GM23338 (cell line): ENCODE measurements at regions not wholly inside any gene's neighbourhood (a gene's known extent, or its start where the extent isn't known, plus 50 kb on each side); places are given as distances from the start of the nearest gene placed in this dataset.

ENCODE experiments used
- ATAC-seq: fragments of 200-7000 bp; cut with Tn5 transposase; 3 replicates; pipeline ENCODE4 v1.9.1; 2020
- DNase-seq: peaks from one replicate; pipeline ENCODE4 v3.0.0-alpha.2; 2015; ENCODE audit warnings: low spot score
- H2AFZ ChIP-seq: fragments of 200-600 bp; sonication (generic); 2 replicates; pipeline ENCODE4 v1.8.0; 2016; ENCODE audit warnings: antibody characterized with exemption, mild to moderate bottlenecking, moderate library complexity
- H3F3A ChIP-seq: fragments of 200-600 bp; sonication (generic); replicated peaks from 2 replicates; pipeline ENCODE4 v1.8.0; 2017; ENCODE audit warnings: antibody characterized with exemption, mixed run types, low read depth
- H3K27ac ChIP-seq: fragments of 200-600 bp; sonication (generic); 2 replicates; pipeline ENCODE4 v1.6.1; 2016; ENCODE audit warnings: low read depth
- H3K27me3 ChIP-seq: fragments of 200-600 bp; sonication (generic); 2 replicates; pipeline ENCODE4 v1.8.0; 2016; ENCODE audit warnings: mild to moderate bottlenecking, mixed run types, moderate library complexity; ENCODE audit not compliant: insufficient read depth
- H3K36me3 ChIP-seq: fragments of 200-600 bp; sonication (generic); 2 replicates; pipeline ENCODE4 v1.8.0; 2016; ENCODE audit warnings: mild to moderate bottlenecking; ENCODE audit not compliant: insufficient read depth
- H3K4me1 ChIP-seq: fragments of 200-600 bp; sonication (generic); 2 replicates; pipeline ENCODE4 v1.8.0; 2016; ENCODE audit warnings: mild to moderate bottlenecking, moderate library complexity; ENCODE audit not compliant: insufficient read depth
- H3K4me2 ChIP-seq: fragments of 200-600 bp; sonication (generic); 2 replicates; pipeline ENCODE4 v1.7.1; 2017; ENCODE audit warnings: mixed run types
- H3K4me3 ChIP-seq: fragments of 200-600 bp; sonication (generic); 2 replicates; pipeline ENCODE4 v1.6.1; 2016; ENCODE audit warnings: mixed run types
- H3K79me2 ChIP-seq: fragments of 200-600 bp; sonication (generic); replicated peaks from 2 replicates; pipeline ENCODE4 v1.8.0; 2017; ENCODE audit warnings: mild to moderate bottlenecking; ENCODE audit not compliant: insufficient read depth
- H3K9me2 ChIP-seq: fragments of 200-600 bp; sonication (generic); 2 replicates; pipeline ENCODE4 v1.8.0; 2017; ENCODE audit not compliant: insufficient read depth
- H4K20me1 ChIP-seq: fragments of 200-600 bp; sonication (generic); replicated peaks from 2 replicates; pipeline ENCODE4 v1.8.0; 2017; ENCODE audit warnings: mild to moderate bottlenecking; ENCODE audit not compliant: insufficient read depth
- H3K27ac Mint-ChIP-seq: 2 replicates; pipeline ENCODE4 v1.8.0; 2020; ENCODE audit warnings: inconsistent platforms, mild to moderate bottlenecking, moderate library complexity, mixed read lengths
- H3K27me3 Mint-ChIP-seq: 3 replicates; pipeline ENCODE4 v1.8.0; 2022; ENCODE audit warnings: low read depth, mild to moderate bottlenecking, moderate library complexity, mixed read lengths, inconsistent platforms; ENCODE audit not compliant: insufficient read depth, poor library complexity
- H3K36me3 Mint-ChIP-seq: 3 replicates; pipeline ENCODE4 v1.8.0; 2021; ENCODE audit warnings: low read depth, mild to moderate bottlenecking, inconsistent platforms, moderate library complexity, mixed read lengths
- H3K4me1 Mint-ChIP-seq: 3 replicates; pipeline ENCODE4 v1.8.0; 2020; ENCODE audit warnings: mild to moderate bottlenecking, inconsistent platforms, mixed read lengths
- H3K4me3 Mint-ChIP-seq: 3 replicates; pipeline ENCODE4 v1.8.0; 2021; ENCODE audit warnings: moderate library complexity, mild to moderate bottlenecking, inconsistent platforms, mixed read lengths
- H3K9me3 Mint-ChIP-seq: 3 replicates; pipeline ENCODE4 v1.8.0; 2020; ENCODE audit warnings: moderate library complexity, mild to moderate bottlenecking, inconsistent platforms, mixed read lengths
- CREB1 ChIP-seq: fragments of 250-450 bp; sonication (Bioruptor Pico); IDR thresholded peaks from 2 replicates; pipeline ENCODE4 v1.5.0; 2020; ENCODE audit warnings: low read depth, mild to moderate bottlenecking, moderate library complexity
- EZH2 ChIP-seq: fragments of 200-600 bp; sonication (generic); IDR thresholded peaks from one replicate; pipeline ENCODE4 v1.8.0; 2017; ENCODE audit warnings: antibody characterized with exemption, mild to moderate bottlenecking, low read depth; ENCODE audit not compliant: unreplicated experiment
- EZH2phosphoT487 ChIP-seq: fragments of 200-600 bp; sonication (generic); IDR thresholded peaks from one replicate; pipeline ENCODE4 v1.8.1; 2018; ENCODE audit warnings: antibody characterized with exemption; ENCODE audit not compliant: unreplicated experiment
- JUNB ChIP-seq: IDR thresholded peaks from one replicate; pipeline ENCODE4 v1.6.1; 2016; ENCODE audit warnings: antibody characterized with exemption; ENCODE audit not compliant: unreplicated experiment
- NANOG ChIP-seq: IDR thresholded peaks from 2 replicates; pipeline ENCODE4 v1.6.1; 2016; ENCODE audit warnings: antibody characterized with exemption, borderline replicate concordance
- POLR2AphosphoS5 ChIP-seq: IDR thresholded peaks from 2 replicates; pipeline ENCODE4 v1.6.1; 2016; ENCODE audit warnings: antibody characterized with exemption, low read depth
- STAT1 ChIP-seq: IDR thresholded peaks from one replicate; pipeline ENCODE4 v1.6.1; 2016; ENCODE audit warnings: antibody characterized with exemption; ENCODE audit not compliant: unreplicated experiment
- ZNF114 ChIP-seq: fragments of 250-450 bp; sonication (Bioruptor Pico); IDR thresholded peaks from 2 replicates; pipeline ENCODE4 v1.5.0; 2020; ENCODE audit warnings: mild to moderate bottlenecking, moderate library complexity
- ZNF331 ChIP-seq: fragments of 250-450 bp; sonication (Bioruptor Pico); IDR thresholded peaks from 2 replicates; pipeline ENCODE4 v1.5.0; 2020; ENCODE audit warnings: low read depth, mild to moderate bottlenecking, moderate library complexity
- TF ChIP-seq, protein P1 (sequence below): fragments of 250-450 bp; sonication (Bioruptor Pico); IDR thresholded peaks from 2 replicates; pipeline ENCODE4 v1.5.0; 2020; ENCODE audit warnings: mild to moderate bottlenecking, moderate library complexity
- TF ChIP-seq, protein P2 (sequence below): IDR thresholded peaks from 2 replicates; pipeline ENCODE4 v1.6.1; 2016; ENCODE audit warnings: antibody characterized with exemption
- TF ChIP-seq, protein P3 (sequence below), 2 experiments: fragments of 200-600 bp in 1 of 2; sonication (generic) in 1 of 2; conservative IDR thresholded peaks; 2 replicates each; pipeline versions ENCODE4 v1.5.1 to v1.6.1; 2016 to 2017; ENCODE audit warnings: antibody characterized with exemption in 2 of 2, low read depth in 2 of 2, mild to moderate bottlenecking in 2 of 2, moderate library complexity in 1 of 2
- TF ChIP-seq, protein P4 (sequence below): IDR thresholded peaks from one replicate; pipeline ENCODE4 v1.6.1; 2018; ENCODE audit warnings: antibody characterized with exemption; ENCODE audit not compliant: unreplicated experiment

DNA sequence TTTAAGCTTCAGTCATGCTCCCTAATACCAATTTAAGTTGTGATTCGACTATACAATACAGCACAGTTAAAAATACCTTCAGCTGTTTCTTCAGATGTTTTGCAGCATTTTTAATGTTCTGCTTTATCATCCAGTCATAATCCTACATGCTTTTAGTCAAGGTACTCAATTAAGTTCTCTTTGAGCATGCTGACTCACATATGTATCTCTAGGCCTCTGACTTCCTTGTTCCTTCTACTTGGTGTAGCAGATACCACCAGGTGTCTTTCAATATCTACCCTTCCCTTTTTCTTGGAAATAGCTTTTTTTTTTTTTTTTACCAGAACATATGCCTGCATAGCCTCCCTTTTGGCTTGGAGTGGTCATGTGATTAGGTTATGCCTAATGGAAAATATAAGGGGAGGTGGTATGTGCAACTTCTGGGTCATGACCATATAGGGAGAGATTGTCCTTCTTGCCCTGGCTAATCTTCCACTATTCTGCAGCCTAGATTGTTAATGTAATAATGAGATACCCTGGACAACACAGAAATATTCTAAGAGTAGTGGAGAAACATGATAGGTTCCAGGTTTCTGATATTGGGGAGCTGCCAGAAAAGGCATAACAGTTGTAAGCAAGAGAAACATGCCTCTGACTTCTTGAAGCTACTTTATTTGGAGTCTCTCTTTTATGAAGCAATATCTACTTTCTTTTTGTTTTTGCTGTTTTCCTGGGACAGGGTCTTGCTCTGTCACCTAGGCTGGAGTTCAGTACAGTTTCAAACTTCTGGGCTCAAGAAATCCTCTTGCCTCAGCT lies 737.2 kb upstream of the SLIT2 start:
- no peaks in the 10 kb centered on the region for H4K20me1 ChIP-seq
- no peaks in the 10 kb centered on the region for H3K27me3 ChIP-seq
- no peaks in the 10 kb centered on the region for H3K4me1 ChIP-seq
- H3K4me2 ChIP-seq, result no peak overlapping the region
- ATAC-seq, result no peak
- no peak for DNase-seq
- H3K79me2 ChIP-seq, result no peaks in the 10 kb centered on the region
- no peaks in the 10 kb centered on the region; the same call in 2 of the 3 replicates for H3K9me3 Mint-ChIP-seq
- no peaks in the 10 kb centered on the region; the same call in 2 of the 3 replicates for H3K36me3 Mint-ChIP-seq
- no peaks in the 10 kb centered on the region for H3F3A ChIP-seq
- H3K27ac ChIP-seq, result no peak overlapping the region
- H2AFZ ChIP-seq, result no peak overlapping the region
- H3K4me3 ChIP-seq, result no peak overlapping the region
- H3K9me2 ChIP-seq, result peaks cover 6% of the 10 kb centered on the region; the same call in 1 of the 2 replicates
- TF ChIP-seq, protein P1, sequence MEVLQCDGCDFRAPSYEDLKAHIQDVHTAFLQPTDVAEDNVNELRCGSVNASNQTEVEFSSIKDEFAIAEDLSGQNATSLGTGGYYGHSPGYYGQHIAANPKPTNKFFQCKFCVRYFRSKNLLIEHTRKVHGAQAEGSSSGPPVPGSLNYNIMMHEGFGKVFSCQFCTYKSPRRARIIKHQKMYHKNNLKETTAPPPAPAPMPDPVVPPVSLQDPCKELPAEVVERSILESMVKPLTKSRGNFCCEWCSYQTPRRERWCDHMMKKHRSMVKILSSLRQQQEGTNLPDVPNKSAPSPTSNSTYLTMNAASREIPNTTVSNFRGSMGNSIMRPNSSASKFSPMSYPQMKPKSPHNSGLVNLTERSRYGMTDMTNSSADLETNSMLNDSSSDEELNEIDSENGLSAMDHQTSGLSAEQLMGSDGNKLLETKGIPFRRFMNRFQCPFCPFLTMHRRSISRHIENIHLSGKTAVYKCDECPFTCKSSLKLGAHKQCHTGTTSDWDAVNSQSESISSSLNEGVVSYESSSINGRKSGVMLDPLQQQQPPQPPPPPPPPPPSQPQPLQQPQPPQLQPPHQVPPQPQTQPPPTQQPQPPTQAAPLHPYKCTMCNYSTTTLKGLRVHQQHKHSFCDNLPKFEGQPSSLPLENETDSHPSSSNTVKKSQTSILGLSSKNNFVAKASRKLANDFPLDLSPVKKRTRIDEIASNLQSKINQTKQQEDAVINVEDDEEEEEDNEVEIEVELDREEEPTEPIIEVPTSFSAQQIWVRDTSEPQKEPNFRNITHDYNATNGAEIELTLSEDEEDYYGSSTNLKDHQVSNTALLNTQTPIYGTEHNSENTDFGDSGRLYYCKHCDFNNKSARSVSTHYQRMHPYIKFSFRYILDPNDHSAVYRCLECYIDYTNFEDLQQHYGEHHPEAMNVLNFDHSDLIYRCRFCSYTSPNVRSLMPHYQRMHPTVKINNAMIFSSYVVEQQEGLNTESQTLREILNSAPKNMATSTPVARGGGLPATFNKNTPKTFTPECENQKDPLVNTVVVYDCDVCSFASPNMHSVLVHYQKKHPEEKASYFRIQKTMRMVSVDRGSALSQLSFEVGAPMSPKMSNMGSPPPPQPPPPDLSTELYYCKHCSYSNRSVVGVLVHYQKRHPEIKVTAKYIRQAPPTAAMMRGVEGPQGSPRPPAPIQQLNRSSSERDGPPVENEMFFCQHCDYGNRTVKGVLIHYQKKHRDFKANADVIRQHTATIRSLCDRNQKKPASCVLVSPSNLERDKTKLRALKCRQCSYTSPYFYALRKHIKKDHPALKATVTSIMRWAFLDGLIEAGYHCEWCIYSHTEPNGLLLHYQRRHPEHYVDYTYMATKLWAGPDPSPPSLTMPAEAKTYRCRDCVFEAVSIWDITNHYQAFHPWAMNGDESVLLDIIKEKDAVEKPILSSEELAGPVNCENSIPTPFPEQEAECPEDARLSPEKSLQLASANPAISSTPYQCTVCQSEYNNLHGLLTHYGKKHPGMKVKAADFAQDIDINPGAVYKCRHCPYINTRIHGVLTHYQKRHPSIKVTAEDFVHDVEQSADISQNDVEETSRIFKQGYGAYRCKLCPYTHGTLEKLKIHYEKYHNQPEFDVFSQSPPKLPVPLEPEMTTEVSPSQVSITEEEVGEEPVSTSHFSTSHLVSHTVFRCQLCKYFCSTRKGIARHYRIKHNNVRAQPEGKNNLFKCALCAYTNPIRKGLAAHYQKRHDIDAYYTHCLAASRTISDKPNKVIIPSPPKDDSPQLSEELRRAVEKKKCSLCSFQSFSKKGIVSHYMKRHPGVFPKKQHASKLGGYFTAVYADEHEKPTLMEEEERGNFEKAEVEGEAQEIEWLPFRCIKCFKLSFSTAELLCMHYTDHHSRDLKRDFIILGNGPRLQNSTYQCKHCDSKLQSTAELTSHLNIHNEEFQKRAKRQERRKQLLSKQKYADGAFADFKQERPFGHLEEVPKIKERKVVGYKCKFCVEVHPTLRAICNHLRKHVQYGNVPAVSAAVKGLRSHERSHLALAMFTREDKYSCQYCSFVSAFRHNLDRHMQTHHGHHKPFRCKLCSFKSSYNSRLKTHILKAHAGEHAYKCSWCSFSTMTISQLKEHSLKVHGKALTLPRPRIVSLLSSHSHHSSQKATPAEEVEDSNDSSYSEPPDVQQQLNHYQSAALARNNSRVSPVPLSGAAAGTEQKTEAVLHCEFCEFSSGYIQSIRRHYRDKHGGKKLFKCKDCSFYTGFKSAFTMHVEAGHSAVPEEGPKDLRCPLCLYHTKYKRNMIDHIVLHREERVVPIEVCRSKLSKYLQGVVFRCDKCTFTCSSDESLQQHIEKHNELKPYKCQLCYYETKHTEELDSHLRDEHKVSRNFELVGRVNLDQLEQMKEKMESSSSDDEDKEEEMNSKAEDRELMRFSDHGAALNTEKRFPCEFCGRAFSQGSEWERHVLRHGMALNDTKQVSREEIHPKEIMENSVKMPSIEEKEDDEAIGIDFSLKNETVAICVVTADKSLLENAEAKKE, result no peak
- TF ChIP-seq STAT1, result no peak
- TF ChIP-seq JUNB, result no peak
- TF ChIP-seq, protein P2, sequence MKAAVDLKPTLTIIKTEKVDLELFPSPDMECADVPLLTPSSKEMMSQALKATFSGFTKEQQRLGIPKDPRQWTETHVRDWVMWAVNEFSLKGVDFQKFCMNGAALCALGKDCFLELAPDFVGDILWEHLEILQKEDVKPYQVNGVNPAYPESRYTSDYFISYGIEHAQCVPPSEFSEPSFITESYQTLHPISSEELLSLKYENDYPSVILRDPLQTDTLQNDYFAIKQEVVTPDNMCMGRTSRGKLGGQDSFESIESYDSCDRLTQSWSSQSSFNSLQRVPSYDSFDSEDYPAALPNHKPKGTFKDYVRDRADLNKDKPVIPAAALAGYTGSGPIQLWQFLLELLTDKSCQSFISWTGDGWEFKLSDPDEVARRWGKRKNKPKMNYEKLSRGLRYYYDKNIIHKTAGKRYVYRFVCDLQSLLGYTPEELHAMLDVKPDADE, result no peak
- no peak for TF ChIP-seq ZNF331 (CRISPR knock-in tag)
- no peak for TF ChIP-seq CREB1 (CRISPR knock-in tag)
- TF ChIP-seq, protein P3, sequence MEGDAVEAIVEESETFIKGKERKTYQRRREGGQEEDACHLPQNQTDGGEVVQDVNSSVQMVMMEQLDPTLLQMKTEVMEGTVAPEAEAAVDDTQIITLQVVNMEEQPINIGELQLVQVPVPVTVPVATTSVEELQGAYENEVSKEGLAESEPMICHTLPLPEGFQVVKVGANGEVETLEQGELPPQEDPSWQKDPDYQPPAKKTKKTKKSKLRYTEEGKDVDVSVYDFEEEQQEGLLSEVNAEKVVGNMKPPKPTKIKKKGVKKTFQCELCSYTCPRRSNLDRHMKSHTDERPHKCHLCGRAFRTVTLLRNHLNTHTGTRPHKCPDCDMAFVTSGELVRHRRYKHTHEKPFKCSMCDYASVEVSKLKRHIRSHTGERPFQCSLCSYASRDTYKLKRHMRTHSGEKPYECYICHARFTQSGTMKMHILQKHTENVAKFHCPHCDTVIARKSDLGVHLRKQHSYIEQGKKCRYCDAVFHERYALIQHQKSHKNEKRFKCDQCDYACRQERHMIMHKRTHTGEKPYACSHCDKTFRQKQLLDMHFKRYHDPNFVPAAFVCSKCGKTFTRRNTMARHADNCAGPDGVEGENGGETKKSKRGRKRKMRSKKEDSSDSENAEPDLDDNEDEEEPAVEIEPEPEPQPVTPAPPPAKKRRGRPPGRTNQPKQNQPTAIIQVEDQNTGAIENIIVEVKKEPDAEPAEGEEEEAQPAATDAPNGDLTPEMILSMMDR (conservative IDR thresholded peaks at IDR 0.05; ENCODE audit: low read depth in 2 of 2), result no peak
- no peak for TF ChIP-seq POLR2AphosphoS5
- no peak for TF ChIP-seq ZNF114 (CRISPR knock-in tag)
- TF ChIP-seq NANOG, result no peak
- no peak for TF ChIP-seq EZH2phosphoT487
- no peak for TF ChIP-seq EZH2
- TF ChIP-seq, protein P4, sequence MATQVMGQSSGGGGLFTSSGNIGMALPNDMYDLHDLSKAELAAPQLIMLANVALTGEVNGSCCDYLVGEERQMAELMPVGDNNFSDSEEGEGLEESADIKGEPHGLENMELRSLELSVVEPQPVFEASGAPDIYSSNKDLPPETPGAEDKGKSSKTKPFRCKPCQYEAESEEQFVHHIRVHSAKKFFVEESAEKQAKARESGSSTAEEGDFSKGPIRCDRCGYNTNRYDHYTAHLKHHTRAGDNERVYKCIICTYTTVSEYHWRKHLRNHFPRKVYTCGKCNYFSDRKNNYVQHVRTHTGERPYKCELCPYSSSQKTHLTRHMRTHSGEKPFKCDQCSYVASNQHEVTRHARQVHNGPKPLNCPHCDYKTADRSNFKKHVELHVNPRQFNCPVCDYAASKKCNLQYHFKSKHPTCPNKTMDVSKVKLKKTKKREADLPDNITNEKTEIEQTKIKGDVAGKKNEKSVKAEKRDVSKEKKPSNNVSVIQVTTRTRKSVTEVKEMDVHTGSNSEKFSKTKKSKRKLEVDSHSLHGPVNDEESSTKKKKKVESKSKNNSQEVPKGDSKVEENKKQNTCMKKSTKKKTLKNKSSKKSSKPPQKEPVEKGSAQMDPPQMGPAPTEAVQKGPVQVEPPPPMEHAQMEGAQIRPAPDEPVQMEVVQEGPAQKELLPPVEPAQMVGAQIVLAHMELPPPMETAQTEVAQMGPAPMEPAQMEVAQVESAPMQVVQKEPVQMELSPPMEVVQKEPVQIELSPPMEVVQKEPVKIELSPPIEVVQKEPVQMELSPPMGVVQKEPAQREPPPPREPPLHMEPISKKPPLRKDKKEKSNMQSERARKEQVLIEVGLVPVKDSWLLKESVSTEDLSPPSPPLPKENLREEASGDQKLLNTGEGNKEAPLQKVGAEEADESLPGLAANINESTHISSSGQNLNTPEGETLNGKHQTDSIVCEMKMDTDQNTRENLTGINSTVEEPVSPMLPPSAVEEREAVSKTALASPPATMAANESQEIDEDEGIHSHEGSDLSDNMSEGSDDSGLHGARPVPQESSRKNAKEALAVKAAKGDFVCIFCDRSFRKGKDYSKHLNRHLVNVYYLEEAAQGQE, result no peak
- no peak overlapping the region for H3K27ac Mint-ChIP-seq
- no peaks in the 10 kb centered on the region for H3K36me3 ChIP-seq
- H3K27me3 Mint-ChIP-seq, result no peaks in the 10 kb centered on the region
- no peak overlapping the region for H3K4me3 Mint-ChIP-seq
- H3K4me1 Mint-ChIP-seq, result no peaks in the 10 kb centered on the region
